MG63 (cell line): ENCODE measurements at regions not wholly inside any gene's neighbourhood (a gene's known extent, or its start where the extent isn't known, plus 50 kb on each side); places are given as distances from the start of the nearest gene placed in this dataset.

Experiments used
- DNase-seq: peaks from one replicate; pipeline ENCODE4 v3.0.0-alpha.2; 2020
- H3K27me3 ChIP-seq: fragments of 250-450 bp; sonication (Bioruptor Pico); 2 replicates; pipeline ENCODE4 v1.5.1; 2020; ENCODE audit warnings: mild to moderate bottlenecking, moderate library complexity
- H3K36me3 ChIP-seq: fragments of 250-450 bp; sonication (Bioruptor Pico); 2 replicates; pipeline ENCODE4 v1.5.1; 2020; ENCODE audit warnings: mild to moderate bottlenecking, moderate library complexity
- H3K4me3 ChIP-seq: fragments of 250-450 bp; sonication (Bioruptor Pico); 2 replicates; pipeline ENCODE4 v1.5.1; 2020; ENCODE audit warnings: mild to moderate bottlenecking, moderate library complexity
- H3K9me3 ChIP-seq: fragments of 250-450 bp; sonication (Bioruptor Pico); 2 replicates; pipeline ENCODE4 v1.5.1; 2020; ENCODE audit warnings: mild to moderate bottlenecking, moderate library complexity

- no peaks in the 10 kb centered on the region for H3K9me3 ChIP-seq
- no peak overlapping the region for H3K4me3 ChIP-seq
- H3K27me3 ChIP-seq = no peaks in the 10 kb centered on the region
- no peaks in the 10 kb centered on the region for H3K36me3 ChIP-seq
- DNase-seq = no peak
Observed at GRCh38 chr6:3900744-3901336, 51.7 kb downstream of the FAM50B start.

GRCh38 chr6:3902871-3903648, 53.9 kb downstream of the FAM50B start:
- Histone ChIP-seq H3K4me3 (no peak overlapping the region), H3K9me3 (no peaks in the 10 kb centered on the region), H3K27me3 (no peaks in the 10 kb centered on the region), H3K36me3 (no peaks in the 10 kb centered on the region)
- no peak for DNase-seq

- Histone ChIP-seq H3K27me3 (no peaks in the 10 kb centered on the region), H3K4me3 (no peak overlapping the region), H3K36me3 (no peaks in the 10 kb centered on the region), H3K9me3 (no peaks in the 10 kb centered on the region)
- no peak for DNase-seq
Observed at GRCh38 chr6:3904518-3904917, 55.3 kb downstream of the FAM50B start.

GRCh38 chr6:3905945-3906845, 57.0 kb downstream of the FAM50B start:
- Histone ChIP-seq H3K27me3 (no peaks in the 10 kb centered on the region), H3K9me3 (no peaks in the 10 kb centered on the region), H3K4me3 (no peak overlapping the region), H3K36me3 (no peaks in the 10 kb centered on the region)
- DNase-seq = no peak

GRCh38 chr6:3906846-3907151, 57.6 kb downstream of the FAM50B start:
- DNase-seq = no peak

GRCh38 chr6:3908223-3908622, 59.0 kb downstream of the FAM50B start:
- no peaks in the 10 kb centered on the region for H3K27me3 ChIP-seq
- no peak overlapping the region for H3K4me3 ChIP-seq
- DNase-seq = no peak
- no peaks in the 10 kb centered on the region for H3K36me3 ChIP-seq
- H3K9me3 ChIP-seq = no peaks in the 10 kb centered on the region

More at GRCh38 chr6:3906846-3907151, 57.6 kb downstream of the FAM50B start:
- H3K9me3 ChIP-seq = no peaks in the 10 kb centered on the region
- H3K4me3 ChIP-seq = no peak overlapping the region
- no peaks in the 10 kb centered on the region for H3K36me3 ChIP-seq
- H3K27me3 ChIP-seq = no peaks in the 10 kb centered on the region

GRCh38 chr6:3908961-3909360, 59.8 kb downstream of the FAM50B start:
- H3K4me3 ChIP-seq = no peak overlapping the region
- H3K27me3 ChIP-seq = no peaks in the 10 kb centered on the region
- no peak for DNase-seq
- no peaks in the 10 kb centered on the region for H3K9me3 ChIP-seq
- H3K36me3 ChIP-seq = no peaks in the 10 kb centered on the region

GRCh38 chr6:3910106-3910663, 61.0 kb downstream of the FAM50B start:
- Histone ChIP-seq H3K36me3 (no peaks in the 10 kb centered on the region), H3K27me3 (no peaks in the 10 kb centered on the region), H3K4me3 (no peak overlapping the region), H3K9me3 (no peaks in the 10 kb centered on the region)
- no peak for DNase-seq

- no peaks in the 10 kb centered on the region for H3K9me3 ChIP-seq
- no peaks in the 10 kb centered on the region for H3K27me3 ChIP-seq
- H3K36me3 ChIP-seq = no peaks in the 10 kb centered on the region
- no peak for DNase-seq
- no peak overlapping the region for H3K4me3 ChIP-seq
Observed at GRCh38 chr6:3911130-3911529, 62.0 kb downstream of the FAM50B start.

- H3K4me3 ChIP-seq = no peak overlapping the region
- H3K27me3 ChIP-seq = no peaks in the 10 kb centered on the region
- H3K9me3 ChIP-seq = no peaks in the 10 kb centered on the region
- peak; percentile 73 for DNase-seq
- H3K36me3 ChIP-seq = no peaks in the 10 kb centered on the region
Observed at GRCh38 chr6:3911614-3912336, 62.6 kb downstream of the FAM50B start.

- H3K36me3 ChIP-seq = no peaks in the 10 kb centered on the region
- no peak overlapping the region for H3K4me3 ChIP-seq
- peak; percentile 8 for DNase-seq
- no peaks in the 10 kb centered on the region for H3K9me3 ChIP-seq
- H3K27me3 ChIP-seq = no peaks in the 10 kb centered on the region
Observed at GRCh38 chr6:3912361-3913076, 63.3 kb downstream of the FAM50B start.

- H3K36me3 ChIP-seq = no peaks in the 10 kb centered on the region
- no peaks in the 10 kb centered on the region for H3K27me3 ChIP-seq
- H3K9me3 ChIP-seq = no peaks in the 10 kb centered on the region
- DNase-seq = peak; percentile 81
- H3K4me3 ChIP-seq = no peak overlapping the region
Observed at GRCh38 chr6:3913077-3913957, 64.1 kb downstream of the FAM50B start.

GRCh38 chr6:3913958-3914337, 64.8 kb downstream of the FAM50B start:
- Histone ChIP-seq H3K9me3 (no peaks in the 10 kb centered on the region), H3K36me3 (no peaks in the 10 kb centered on the region), H3K4me3 (no peak overlapping the region), H3K27me3 (no peaks in the 10 kb centered on the region)
- DNase-seq = peak; percentile 5

- no peaks in the 10 kb centered on the region for H3K36me3 ChIP-seq
- no peak overlapping the region for H3K4me3 ChIP-seq
- H3K27me3 ChIP-seq = no peaks in the 10 kb centered on the region
- no peaks in the 10 kb centered on the region for H3K9me3 ChIP-seq
- DNase-seq = no peak
Observed at GRCh38 chr6:3915076-3915791, 66.1 kb downstream of the FAM50B start.

- no peaks in the 10 kb centered on the region for H3K9me3 ChIP-seq
- DNase-seq = no peak
Observed at GRCh38 chr6:3916211-3916610, 67.0 kb downstream of the FAM50B start.

More at GRCh38 chr6:3916211-3916610, 67.0 kb downstream of the FAM50B start:
- Histone ChIP-seq H3K27me3 (no peaks in the 10 kb centered on the region), H3K4me3 (no peak overlapping the region), H3K36me3 (no peaks in the 10 kb centered on the region)
